SJSA1 (cell line): ENCODE measurements at regions not wholly inside any gene's neighbourhood (a gene's known extent, or its start where the extent isn't known, plus 50 kb on each side); places are given as distances from the start of the nearest gene placed in this dataset.

ENCODE experiments used
- DNase-seq, 2 experiments: peaks; one replicate each; pipeline ENCODE4 v3.0.0-alpha.2; 2015 to 2020; ENCODE audit warnings: low spot score in 2 of 2, low read depth in 1 of 2
- H3K27ac ChIP-seq: fragments of 250-450 bp; sonication (Bioruptor Pico); 2 replicates; pipeline ENCODE4 v1.5.1; 2020; ENCODE audit warnings: mild to moderate bottlenecking, moderate library complexity
- H3K27me3 ChIP-seq: fragments of 250-450 bp; sonication (Bioruptor Pico); replicated peaks from 2 replicates; pipeline ENCODE4 v1.5.1; 2020; ENCODE audit warnings: mild to moderate bottlenecking, moderate library complexity
- H3K36me3 ChIP-seq: fragments of 250-450 bp; sonication (Bioruptor Pico); 2 replicates; pipeline ENCODE4 v1.5.1; 2020; ENCODE audit warnings: mild to moderate bottlenecking
- H3K4me1 ChIP-seq: fragments of 250-450 bp; sonication (Bioruptor Pico); replicated peaks from 2 replicates; pipeline ENCODE4 v1.6.1; 2021; ENCODE audit warnings: mild to moderate bottlenecking
- H3K4me3 ChIP-seq: fragments of 250-450 bp; sonication (Bioruptor Pico); 2 replicates; pipeline ENCODE4 v1.5.1; 2020; ENCODE audit warnings: mild to moderate bottlenecking
- H3K9me3 ChIP-seq: fragments of 250-450 bp; sonication (Bioruptor Pico); replicated peaks from 2 replicates; pipeline ENCODE4 v1.5.1; 2020; ENCODE audit warnings: mild to moderate bottlenecking

DNA sequence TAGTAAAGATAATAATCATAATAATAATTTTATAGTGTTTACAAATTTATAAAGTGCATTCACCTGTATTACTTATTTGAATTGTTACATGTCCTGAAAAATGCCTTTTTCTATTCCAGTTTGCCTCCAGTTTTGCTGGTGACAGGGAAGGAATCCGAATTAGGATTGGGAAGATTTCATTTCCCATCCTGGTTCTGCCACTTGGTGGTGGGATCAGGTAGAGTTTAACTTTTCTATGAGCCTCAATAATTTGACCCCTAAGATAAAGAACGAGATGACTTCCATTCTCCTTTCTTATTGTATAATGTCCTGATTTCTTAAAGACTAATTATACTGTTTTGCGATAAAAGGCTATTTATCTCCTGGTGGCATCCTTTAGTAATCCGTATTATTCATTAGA, 1090.9 kb downstream of the RAPGEF2 start:
- H3K4me3 ChIP-seq = no peak overlapping the region
- DNase-seq = no peak
- H3K27ac ChIP-seq = no peak overlapping the region
- no peaks in the 10 kb centered on the region for H3K27me3 ChIP-seq
- no peaks in the 10 kb centered on the region for H3K9me3 ChIP-seq
- no peaks in the 10 kb centered on the region for H3K4me1 ChIP-seq
- no peaks in the 10 kb centered on the region for H3K36me3 ChIP-seq

DNA sequence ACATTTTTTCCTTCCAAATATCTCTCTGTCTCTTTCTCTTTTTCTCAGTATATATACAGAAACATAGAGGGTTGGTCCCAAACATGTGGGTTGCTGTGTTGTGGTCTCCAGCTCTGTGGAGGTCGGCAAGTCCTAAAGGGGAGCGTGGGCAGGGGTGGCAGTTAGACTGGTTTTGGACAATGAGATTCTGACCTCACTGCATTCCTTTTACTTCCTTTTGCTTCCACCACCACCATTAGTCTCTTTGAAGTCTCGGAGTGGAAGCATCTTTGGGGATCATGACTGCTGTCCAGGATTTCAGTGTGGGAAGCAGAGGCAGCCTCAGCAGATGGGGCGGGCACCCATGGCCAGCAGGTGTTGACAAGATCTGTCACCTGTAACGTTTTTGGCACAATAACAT, 1091.8 kb downstream of the RAPGEF2 start:
- no peak for DNase-seq
- no peaks in the 10 kb centered on the region for H3K9me3 ChIP-seq
- H3K4me1 ChIP-seq = no peaks in the 10 kb centered on the region
- H3K36me3 ChIP-seq = no peaks in the 10 kb centered on the region
- no peak overlapping the region for H3K4me3 ChIP-seq
- no peaks in the 10 kb centered on the region for H3K27me3 ChIP-seq
- no peak overlapping the region for H3K27ac ChIP-seq

DNA sequence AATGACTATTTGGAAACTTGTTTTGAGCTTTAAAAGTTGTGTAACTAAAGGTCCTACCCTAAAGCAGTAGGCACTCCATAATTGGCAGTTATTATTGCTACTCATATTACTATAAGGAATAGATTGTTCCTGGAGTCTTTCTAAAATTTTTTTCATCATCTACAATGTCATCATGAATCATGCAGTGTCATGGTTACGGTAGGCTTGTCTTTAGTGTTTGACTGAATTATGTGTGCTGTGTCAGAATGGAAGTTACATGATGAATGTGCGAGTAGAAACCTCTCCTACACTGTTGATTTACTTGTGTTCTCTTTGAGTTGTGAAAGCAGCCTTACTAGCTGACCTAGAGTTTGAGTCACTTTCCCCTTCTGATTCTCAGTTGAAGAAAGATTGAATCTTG, 1099.9 kb downstream of the RAPGEF2 start:
- no peak for DNase-seq
- H3K27me3 ChIP-seq = no peaks in the 10 kb centered on the region

DNA sequence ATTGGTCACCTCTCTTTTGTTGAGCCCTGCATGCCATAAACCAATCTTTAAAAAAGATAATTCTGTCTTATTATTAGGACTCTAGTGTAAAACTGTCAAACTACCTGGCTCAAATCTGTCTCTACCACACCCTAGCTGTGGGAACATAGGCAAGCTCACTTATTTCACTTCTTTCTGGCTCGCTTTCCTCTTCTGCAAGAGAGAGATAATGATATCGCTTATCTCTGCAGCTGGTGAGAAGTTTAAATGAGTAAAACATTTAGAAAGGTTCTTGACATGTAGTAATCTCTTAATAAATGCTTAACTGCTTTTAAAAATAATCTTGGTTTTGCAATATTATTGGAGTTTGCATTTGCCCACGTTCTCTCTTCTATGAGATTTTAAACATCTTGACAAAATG, 1109.2 kb downstream of the RAPGEF2 start:
- Histone ChIP-seq H3K4me1 (no peaks in the 10 kb centered on the region), H3K9me3 (no peaks in the 10 kb centered on the region; the same call in 1 of the 2 replicates), H3K36me3 (no peaks in the 10 kb centered on the region), H3K27me3 (no peaks in the 10 kb centered on the region), H3K4me3 (no peak overlapping the region), H3K27ac (no peak overlapping the region)
- DNase-seq = no peak

More for the DNA sequence above, 1099.9 kb downstream of the RAPGEF2 start:
- Histone ChIP-seq H3K36me3 (no peaks in the 10 kb centered on the region), H3K9me3 (no peaks in the 10 kb centered on the region), H3K4me1 (no peaks in the 10 kb centered on the region), H3K27ac (no peak overlapping the region), H3K4me3 (no peak overlapping the region)

DNA sequence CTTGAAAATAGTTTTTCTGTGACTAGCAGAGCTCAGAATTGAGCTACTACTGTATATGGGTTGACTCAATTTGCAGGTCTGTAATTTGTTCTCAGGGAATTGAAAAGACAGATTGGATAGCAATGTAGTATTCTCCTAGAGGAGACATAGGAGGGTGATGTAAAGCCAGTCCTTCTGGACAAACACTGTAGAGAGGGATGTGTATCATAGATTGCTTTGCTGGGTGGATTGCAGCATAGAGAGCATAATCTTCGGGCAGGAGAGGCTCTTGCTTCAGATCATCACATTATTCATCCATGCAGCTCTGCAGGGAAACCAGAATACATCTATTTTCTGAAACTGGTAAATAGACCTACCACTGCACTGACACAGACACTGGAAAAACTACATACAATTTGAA, 1110.5 kb downstream of the RAPGEF2 start:
- H3K36me3 ChIP-seq = no peaks in the 10 kb centered on the region
- no peak overlapping the region for H3K4me3 ChIP-seq
- no peak overlapping the region for H3K27ac ChIP-seq
- no peaks in the 10 kb centered on the region for H3K27me3 ChIP-seq
- no peaks in the 10 kb centered on the region for H3K4me1 ChIP-seq
- no peaks in the 10 kb centered on the region; the same call in 1 of the 2 replicates for H3K9me3 ChIP-seq
- no peak for DNase-seq

- no peak overlapping the region for H3K27ac ChIP-seq
Measured at GRCh38 chr4:160217352-160217751, 1114.5 kb downstream of the RAPGEF2 start.

GRCh38 chr4:160224049-160224448, 1121.2 kb downstream of the RAPGEF2 start:
- Histone ChIP-seq H3K36me3 (no peaks in the 10 kb centered on the region), H3K27ac (no peak overlapping the region), H3K27me3 (no peaks in the 10 kb centered on the region), H3K4me3 (no peak overlapping the region), H3K9me3 (no peaks in the 10 kb centered on the region), H3K4me1 (no peaks in the 10 kb centered on the region)
- no peak for DNase-seq

More at GRCh38 chr4:160217352-160217751, 1114.5 kb downstream of the RAPGEF2 start:
- H3K4me3 ChIP-seq = no peak overlapping the region
- no peaks in the 10 kb centered on the region for H3K4me1 ChIP-seq
- H3K36me3 ChIP-seq = no peaks in the 10 kb centered on the region
- H3K9me3 ChIP-seq = no peaks in the 10 kb centered on the region; the same call in 1 of the 2 replicates
- no peak for DNase-seq
- H3K27me3 ChIP-seq = no peaks in the 10 kb centered on the region

GRCh38 chr4:160233141-160233540, 1130.3 kb downstream of the RAPGEF2 start:
- no peaks in the 10 kb centered on the region for H3K27me3 ChIP-seq

GRCh38 chr4:160235285-160235684, 1132.4 kb downstream of the RAPGEF2 start:
- Histone ChIP-seq H3K9me3 (no peaks in the 10 kb centered on the region; the same call in none of the 2 replicates), H3K4me1 (no peaks in the 10 kb centered on the region), H3K27me3 (no peaks in the 10 kb centered on the region), H3K4me3 (no peak overlapping the region), H3K27ac (no peak overlapping the region), H3K36me3 (no peaks in the 10 kb centered on the region)
- DNase-seq = no peak

More at GRCh38 chr4:160233141-160233540, 1130.3 kb downstream of the RAPGEF2 start:
- Histone ChIP-seq H3K9me3 (no peaks in the 10 kb centered on the region; the same call in none of the 2 replicates), H3K36me3 (no peaks in the 10 kb centered on the region), H3K4me1 (no peaks in the 10 kb centered on the region), H3K27ac (no peak overlapping the region), H3K4me3 (no peak overlapping the region)
- no peak for DNase-seq

DNA sequence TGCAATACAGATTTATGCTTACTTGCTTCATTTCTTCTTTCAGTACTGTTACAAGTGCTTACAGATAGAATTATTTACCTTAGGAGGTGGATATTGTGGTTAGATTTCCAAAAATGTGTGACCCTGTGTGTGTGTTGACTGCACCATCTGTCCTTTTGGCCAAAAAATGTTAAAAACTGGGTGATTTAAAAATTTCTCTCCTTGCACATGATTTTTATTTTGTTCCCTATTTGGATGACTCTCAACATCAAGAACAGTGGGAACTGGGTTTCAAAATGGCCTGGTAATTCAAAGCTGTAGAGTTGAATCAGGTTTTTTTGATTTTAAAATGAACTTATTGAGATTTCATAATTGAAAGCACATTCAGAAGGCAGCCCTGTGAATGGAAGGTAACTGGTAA, 1132.9 kb downstream of the RAPGEF2 start:
- H3K27me3 ChIP-seq = no peaks in the 10 kb centered on the region
- no peaks in the 10 kb centered on the region for H3K4me1 ChIP-seq
- no peak overlapping the region for H3K4me3 ChIP-seq
- H3K27ac ChIP-seq = no peak overlapping the region
- no peaks in the 10 kb centered on the region for H3K36me3 ChIP-seq
- no peak for DNase-seq
- no peaks in the 10 kb centered on the region; the same call in none of the 2 replicates for H3K9me3 ChIP-seq

GRCh38 chr4:160238790-160239189, 1135.9 kb downstream of the RAPGEF2 start:
- Histone ChIP-seq H3K4me3 (no peak overlapping the region), H3K36me3 (no peaks in the 10 kb centered on the region), H3K27ac (no peak overlapping the region), H3K27me3 (no peaks in the 10 kb centered on the region), H3K9me3 (no peaks in the 10 kb centered on the region), H3K4me1 (no peaks in the 10 kb centered on the region)
- no peak for DNase-seq

DNA sequence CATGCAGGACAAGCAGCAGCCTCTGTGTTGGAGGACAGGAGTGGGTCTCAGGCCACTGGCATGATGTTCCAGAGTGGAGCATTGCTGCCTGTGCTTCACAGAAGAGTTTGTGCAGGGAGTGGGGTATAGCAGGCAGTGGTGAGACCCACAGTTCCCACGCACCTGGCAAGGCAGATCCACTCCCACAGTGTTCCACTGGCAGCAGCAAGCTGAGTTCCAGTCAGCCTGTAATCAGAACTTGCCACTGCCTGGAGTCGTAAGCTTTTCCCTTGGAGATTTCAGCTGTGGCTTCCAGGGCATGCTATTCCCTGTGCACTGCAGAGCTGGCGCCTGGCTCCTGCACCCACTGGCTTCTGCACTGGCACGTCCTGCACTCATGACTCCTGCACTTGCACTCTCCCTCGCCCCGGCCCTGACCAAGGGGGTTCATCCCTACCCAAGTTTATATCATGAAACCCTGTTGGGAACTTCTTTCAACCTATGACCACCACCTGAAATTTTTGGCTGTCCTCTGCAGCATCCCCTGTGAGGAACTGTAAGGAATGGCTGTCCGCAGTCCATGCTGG, 1144.3 kb downstream of the RAPGEF2 start:
- H3K4me3 ChIP-seq = no peak overlapping the region
- no peaks in the 10 kb centered on the region for H3K27me3 ChIP-seq
- no peak for DNase-seq
- H3K36me3 ChIP-seq = no peaks in the 10 kb centered on the region
- no peaks in the 10 kb centered on the region for H3K9me3 ChIP-seq
- no peak overlapping the region for H3K27ac ChIP-seq
- H3K4me1 ChIP-seq = no peaks in the 10 kb centered on the region

- Histone ChIP-seq H3K27me3 (no peaks in the 10 kb centered on the region), H3K9me3 (no peaks in the 10 kb centered on the region), H3K4me1 (no peaks in the 10 kb centered on the region), H3K27ac (no peak overlapping the region), H3K4me3 (no peak overlapping the region), H3K36me3 (no peaks in the 10 kb centered on the region)
- DNase-seq = no peak
Measured at GRCh38 chr4:160251522-160252170, 1148.8 kb downstream of the RAPGEF2 start.

DNA sequence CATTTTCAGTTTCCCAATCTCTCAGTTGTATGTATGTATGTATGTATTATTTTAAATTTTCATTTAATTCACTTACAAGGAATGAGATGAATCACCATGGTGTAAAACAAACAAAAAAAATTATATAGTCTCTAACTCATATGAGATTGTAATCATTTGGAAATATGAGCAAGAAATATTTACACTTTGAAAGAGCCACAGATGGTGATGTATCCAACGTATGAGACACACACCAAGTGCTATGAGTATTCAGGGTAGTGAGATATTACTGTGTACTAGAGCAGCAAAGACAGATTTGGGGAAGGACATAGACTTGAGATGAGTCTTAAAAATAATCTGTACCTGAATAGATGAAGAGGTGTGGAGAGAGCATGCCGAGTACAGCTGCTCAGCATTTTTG, 1154.4 kb downstream of the RAPGEF2 start:
- H3K27ac ChIP-seq = no peak overlapping the region
- no peak overlapping the region for H3K4me3 ChIP-seq
- no peaks in the 10 kb centered on the region for H3K4me1 ChIP-seq
- no peaks in the 10 kb centered on the region for H3K36me3 ChIP-seq
- no peaks in the 10 kb centered on the region for H3K27me3 ChIP-seq
- no peaks in the 10 kb centered on the region for H3K9me3 ChIP-seq
- DNase-seq = no peak
